DMS79 (cell line): ENCODE measurements at regions not wholly inside any gene's neighbourhood (a gene's known extent, or its start where the extent isn't known, plus 50 kb on each side); places are given as distances from the start of the nearest gene placed in this dataset.

Experiments
- DNase-seq: peaks from one replicate; lab custom pipeline; 2025; lab: John Stamatoyannopoulos, UW

DNA sequence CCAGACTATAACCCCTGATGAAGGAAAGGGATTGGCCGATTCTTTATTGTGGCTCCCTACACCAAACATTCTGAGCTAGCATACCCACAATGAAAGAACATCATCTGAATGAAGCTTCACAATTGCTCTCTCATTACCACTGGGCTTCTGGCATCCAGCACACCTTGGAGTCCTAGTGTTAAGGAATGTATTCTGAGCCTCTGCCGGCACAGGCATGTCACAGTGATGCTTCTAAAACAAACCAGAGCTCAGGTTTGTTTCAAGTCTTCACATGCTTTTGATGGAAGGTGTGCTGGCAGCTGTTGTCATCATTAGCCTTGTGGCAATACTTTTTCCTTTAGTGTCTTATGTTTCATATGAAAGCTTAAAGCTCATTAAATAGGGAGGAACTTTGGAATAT lies 76.3 kb upstream of the RBBP8 start:
- no peak for DNase-seq

DNA sequence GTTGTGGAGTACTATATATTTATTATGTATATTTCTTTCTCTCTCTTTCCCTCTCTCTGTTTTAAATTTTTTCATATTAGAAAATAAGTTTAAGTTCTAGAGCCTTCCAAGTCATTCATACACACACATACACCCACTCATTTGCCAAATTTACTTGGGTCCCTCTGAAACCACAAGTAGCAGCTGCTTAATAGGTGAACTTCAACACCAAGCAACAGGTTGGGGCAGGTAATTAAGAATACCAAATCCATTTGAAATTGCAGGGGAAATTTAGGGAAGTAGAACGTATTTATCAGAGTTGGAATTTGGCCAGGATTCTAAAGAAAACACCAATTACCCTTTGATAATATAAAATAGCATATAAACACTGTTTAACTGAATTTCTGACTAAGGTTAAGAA lies 75.0 kb upstream of the RBBP8 start:
- DNase-seq = no peak

DNA sequence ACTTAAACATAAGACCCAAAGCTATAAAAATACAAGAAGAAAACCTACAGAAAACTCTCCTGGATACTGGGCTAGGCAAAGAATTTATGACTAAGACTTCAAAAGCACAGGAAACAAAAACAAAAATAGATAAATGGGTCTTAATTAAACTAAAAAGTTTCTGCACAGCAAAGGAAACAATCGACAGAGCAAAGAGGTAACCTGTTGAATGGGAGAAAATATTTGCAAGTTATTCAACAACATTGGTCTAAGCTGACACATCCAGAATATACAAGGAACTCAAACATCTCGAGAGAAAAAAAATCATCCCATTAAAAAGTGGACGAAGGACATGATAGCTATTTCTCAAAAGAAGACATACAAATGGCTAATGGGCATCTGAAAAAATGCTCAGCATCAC lies 72.3 kb upstream of the RBBP8 start:
- no peak for DNase-seq

DNA sequence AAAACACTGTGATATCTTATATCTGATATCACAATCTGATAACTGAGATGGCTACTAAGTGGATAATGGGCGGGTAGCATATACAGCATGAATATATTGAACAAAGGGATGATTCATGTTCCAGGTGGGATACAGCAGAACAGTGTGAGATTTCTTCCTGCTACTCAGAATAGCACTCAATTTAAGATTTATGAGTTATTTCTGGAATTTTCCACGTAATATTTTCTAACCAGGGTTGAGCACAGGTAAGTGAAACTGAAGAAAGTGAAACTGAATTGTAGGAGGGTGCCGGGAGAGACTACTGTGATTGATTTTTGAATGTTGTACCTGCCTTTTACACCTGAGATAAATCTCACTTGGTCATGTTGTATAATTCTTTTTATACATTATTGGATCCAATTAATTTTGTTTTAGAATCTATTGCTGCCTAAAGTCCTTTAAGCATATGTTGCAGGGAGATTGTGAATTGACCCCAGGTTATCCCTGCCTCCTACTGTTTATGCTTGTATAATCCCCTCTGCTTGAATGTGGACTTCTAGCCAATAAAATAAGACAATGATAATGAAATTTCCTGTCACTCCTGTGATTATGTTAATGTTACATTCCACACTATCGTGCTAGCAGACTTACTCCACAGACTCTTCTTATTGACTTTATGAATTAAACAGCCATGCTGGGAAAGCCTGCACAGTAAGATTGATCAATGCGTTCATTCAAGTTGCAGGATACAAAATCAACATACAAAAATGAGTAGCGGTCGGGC lies 67.6 kb upstream of the RBBP8 start:
- DNase-seq = no peak

DNA sequence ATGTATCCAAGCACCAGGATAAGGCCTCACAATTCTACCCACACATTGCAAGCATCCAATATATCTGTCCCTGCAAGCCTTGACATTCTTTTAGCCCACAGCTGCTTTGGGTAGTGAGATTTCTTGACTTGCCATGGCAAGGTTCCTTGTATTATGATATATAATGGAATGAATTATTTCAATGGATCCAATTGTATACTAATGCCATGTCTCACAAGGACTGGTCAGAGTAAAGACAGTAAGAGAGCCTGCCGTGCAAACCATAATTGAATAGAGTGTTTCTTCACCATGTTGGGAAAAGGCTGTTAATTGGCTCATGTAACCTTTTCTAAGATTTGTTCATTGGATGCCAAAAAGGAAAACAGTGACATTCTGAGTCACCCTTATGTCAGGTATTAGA lies 64.3 kb upstream of the RBBP8 start:
- no peak for DNase-seq

DNA sequence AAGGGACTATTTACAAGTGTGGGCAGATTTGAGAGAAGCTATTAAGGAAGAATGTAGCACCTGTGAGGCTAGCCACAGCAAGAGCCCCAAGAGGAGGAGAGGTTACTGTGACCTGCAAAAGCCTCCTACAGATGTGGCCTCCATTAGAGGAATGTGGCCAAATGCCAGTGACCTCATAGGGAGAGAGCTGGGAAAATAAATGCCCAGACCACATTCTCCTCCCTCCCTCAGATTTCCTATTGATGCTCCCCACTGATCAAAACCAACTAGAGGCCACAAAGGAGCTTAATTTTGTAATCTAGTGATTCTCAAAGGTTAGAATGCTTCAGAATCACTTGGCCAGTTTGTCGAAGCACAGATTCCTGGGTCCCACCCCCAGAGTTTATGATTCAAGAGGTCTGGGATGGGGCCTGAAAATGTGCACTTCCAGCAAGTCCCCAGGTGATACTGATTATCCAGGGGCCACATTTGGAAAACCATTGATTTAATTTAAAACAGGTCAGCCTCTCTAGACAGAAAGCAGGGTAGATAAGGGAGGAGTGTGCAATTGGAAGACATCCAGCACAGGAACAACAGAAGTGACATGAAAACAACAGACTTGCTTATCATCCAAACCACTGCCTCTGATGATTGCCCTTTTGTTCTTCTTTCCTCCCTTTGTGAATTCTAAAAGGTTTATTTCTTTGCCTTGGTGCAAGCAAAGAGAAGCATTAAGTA lies 61.2 kb upstream of the RBBP8 start:
- peak; percentile 40 for DNase-seq

DNA sequence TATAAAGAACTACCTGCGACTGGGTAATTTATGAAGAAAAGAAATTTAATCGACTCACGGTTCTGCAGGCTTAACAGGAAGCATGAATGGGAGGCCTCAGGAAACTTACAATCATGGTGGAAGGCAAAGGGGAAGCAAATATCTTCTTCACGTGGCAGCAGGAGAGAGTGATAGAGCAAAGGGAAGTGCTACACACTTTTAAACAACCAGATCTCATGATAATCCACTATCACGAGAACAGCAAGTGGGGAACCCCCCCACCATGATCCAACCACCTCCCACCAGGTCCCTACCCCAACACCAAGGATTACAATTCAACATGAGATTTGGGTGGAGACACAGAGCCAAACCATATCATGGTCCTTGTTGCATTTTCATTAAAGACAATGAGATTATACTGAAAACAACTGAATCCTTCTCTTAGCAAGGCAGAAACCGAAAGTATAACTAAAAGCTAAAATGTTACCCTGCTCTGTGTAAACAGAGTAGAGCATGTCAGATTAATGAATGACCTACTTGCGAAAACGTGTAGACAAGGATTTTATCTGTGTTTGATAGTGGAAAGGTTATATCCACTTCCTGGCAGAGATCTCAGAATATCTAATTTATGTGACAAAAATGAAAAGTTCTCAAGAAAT lies 60.1 kb upstream of the RBBP8 start:
- no peak for DNase-seq

DNA sequence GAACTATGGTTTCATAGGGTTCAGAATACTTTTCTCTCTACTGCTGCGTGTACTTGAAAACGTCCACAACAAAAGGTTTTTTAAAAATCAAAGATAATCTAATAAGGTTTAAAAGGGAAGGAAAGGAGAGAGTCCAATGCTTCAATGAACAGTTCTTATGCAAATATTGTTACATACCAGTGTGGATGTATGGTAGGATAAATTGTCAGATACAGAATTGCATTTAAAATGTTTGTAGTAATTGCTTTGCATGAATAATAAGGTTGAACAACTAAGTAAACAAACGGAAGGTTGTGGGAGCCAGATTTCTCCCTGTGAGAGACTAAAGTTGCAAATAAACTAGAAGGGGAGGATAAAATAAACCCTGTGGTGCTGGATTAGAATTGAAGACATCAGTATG lies 53.8 kb upstream of the RBBP8 start:
- no peak for DNase-seq

DNA sequence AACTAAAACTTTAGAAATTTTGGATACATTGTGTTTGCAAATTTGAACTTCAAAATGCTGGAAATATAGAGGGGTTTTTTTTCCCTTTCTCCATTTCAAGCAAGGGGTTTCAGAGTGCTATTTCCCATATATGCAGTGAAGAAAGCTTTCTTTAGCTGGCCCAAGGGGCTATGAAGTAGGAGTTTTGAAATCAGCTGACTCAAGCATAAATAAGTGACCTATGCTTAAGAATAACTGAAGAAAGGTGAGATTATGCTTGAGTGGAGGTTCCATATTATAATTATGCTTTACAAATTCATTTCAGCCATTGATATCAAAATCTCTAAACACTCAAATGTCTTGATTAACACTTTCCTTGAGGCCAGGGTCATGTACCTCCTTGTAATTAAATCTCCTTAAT lies 51.0 kb upstream of the RBBP8 start:
- DNase-seq = no peak

DNA sequence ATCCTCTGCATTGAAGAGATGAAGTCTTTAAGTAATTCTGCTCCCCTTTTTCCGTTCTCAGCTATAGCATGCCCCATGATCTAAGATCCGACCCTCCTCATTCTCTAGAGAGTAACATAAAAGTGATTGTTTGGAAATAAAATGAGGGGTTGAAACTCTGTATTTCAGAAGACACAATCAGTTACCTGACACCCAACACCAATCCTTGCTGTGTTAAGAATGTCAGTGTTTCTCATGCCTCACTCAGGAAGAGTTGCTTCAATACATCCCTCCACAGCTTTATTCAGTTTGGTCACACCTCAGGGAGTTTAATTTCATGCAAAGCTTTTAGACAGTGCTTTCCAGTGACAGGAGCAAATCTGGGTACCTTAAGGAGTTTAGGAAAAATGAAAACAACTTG lies 49.9 kb upstream of the RBBP8 start:
- DNase-seq = no peak
